Left ventricle myocardium superior (tissue), 1 donor: ENCODE measurements at regions not wholly inside any gene's neighbourhood (a gene's known extent, or its start where the extent isn't known, plus 50 kb on each side); places are given as distances from the start of the nearest gene placed in this dataset.

Experiments
- ATAC-seq: fragments of 200-7000 bp; cut with Tn5 transposase; one replicate; pipeline ENCODE4 v1.9.1; 2020; ENCODE audit warnings: mild to moderate bottlenecking, moderate library complexity
- DNase-seq: peaks from one replicate; pipeline ENCODE4 v3.0.0-alpha.2; 2020
- intact Hi-C: fragments of 100-400 bp; cut with micrococcal nuclease; formaldehyde crosslinking; loops from one replicate; pipeline ENCODE4 v1.11.0; 2022
- donor health status: DM: no; HTN: yes; CAD: no; lungs with severe emphysema.

- no peak for ATAC-seq
- intact Hi-C loops: no loop called here
- DNase-seq: no peak
These were observed 116.0 kb upstream of the SOX9 start for GRCh38 chr17:72004611-72005331.

- intact Hi-C loops: no loop called here
- ATAC-seq (no peak), DNase-seq (no peak)
These were observed 115.3 kb upstream of the SOX9 start for GRCh38 chr17:72005332-72006163.

GRCh38 chr17:72008236-72008876, 112.5 kb upstream of the SOX9 start:
- ATAC-seq (no peak), DNase-seq (no peak)
- intact Hi-C loops: no loop called here

GRCh38 chr17:72011561-72011960, 109.3 kb upstream of the SOX9 start:
- intact Hi-C loops: no loop called here
- ATAC-seq: no peak
- DNase-seq: no peak

GRCh38 chr17:72021417-72022041, 99.3 kb upstream of the SOX9 start:
- intact Hi-C loops: no loop called here
- DNase-seq (no peak), ATAC-seq (no peak)

GRCh38 chr17:72022328-72023275, 98.2 kb upstream of the SOX9 start:
- DNase-seq (no peak), ATAC-seq (no peak)
- intact Hi-C loops: no loop called here

- intact Hi-C loops: no loop called here
- ATAC-seq (no peak), DNase-seq (no peak)
These were observed 96.4 kb upstream of the SOX9 start for GRCh38 chr17:72024457-72024856.

GRCh38 chr17:72025113-72025512, 95.7 kb upstream of the SOX9 start:
- no peak for ATAC-seq
- DNase-seq: no peak
- intact Hi-C loops: no loop called here

GRCh38 chr17:72030067-72030899, 90.5 kb upstream of the SOX9 start:
- ATAC-seq: peak; percentile 81
- peak; percentile 39 for DNase-seq
- intact Hi-C loops: no loop called here

GRCh38 chr17:72031219-72031884, 89.5 kb upstream of the SOX9 start:
- DNase-seq (no peak), ATAC-seq (no peak)
- intact Hi-C loops: no loop called here

- intact Hi-C loops: no loop called here
- no peak for DNase-seq
- no peak for ATAC-seq
These were observed 87.5 kb upstream of the SOX9 start for GRCh38 chr17:72033334-72033733.

GRCh38 chr17:72034000-72034399, 86.8 kb upstream of the SOX9 start:
- intact Hi-C loops: no loop called here
- ATAC-seq (no peak), DNase-seq (no peak)

- intact Hi-C loops: no loop called here
- ATAC-seq (no peak), DNase-seq (no peak)
These were observed 82.4 kb upstream of the SOX9 start for GRCh38 chr17:72038427-72038826.

- intact Hi-C loops: no loop called here
- ATAC-seq: no peak
- no peak for DNase-seq
These were observed 81.3 kb upstream of the SOX9 start for GRCh38 chr17:72039490-72039889.

GRCh38 chr17:72046178-72046577, 74.6 kb upstream of the SOX9 start:
- no peak for DNase-seq
- intact Hi-C loops: no loop called here
- no peak for ATAC-seq

- no peak for DNase-seq
- intact Hi-C loops: no loop called here
- ATAC-seq: no peak
These were observed 73.9 kb upstream of the SOX9 start for GRCh38 chr17:72046643-72047612.
